Vagina (tissue), 2 donors: ENCODE measurements at regions not wholly inside any gene's neighbourhood (a gene's known extent, or its start where the extent isn't known, plus 50 kb on each side); places are given as distances from the start of the nearest gene placed in this dataset.

ENCODE experiments used
- POLR2A ChIP-seq, 2 donors: fragments of 450-650 bp; IDR thresholded peaks; one replicate each; pipeline ENCODE4 v1.6.1; 2017; ENCODE audit warnings: antibody characterized with exemption in 2 of 2, mild to moderate bottlenecking in 2 of 2, moderate library complexity in 2 of 2
- POLR2AphosphoS5 ChIP-seq, 2 donors: sonication (generic); formaldehyde crosslinking; IDR thresholded peaks; one replicate each; pipeline ENCODE4 v1.9.0; 2017; ENCODE audit warnings: antibody characterized with exemption in 2 of 2, mild to moderate bottlenecking in 2 of 2, low read depth in 1 of 2; ENCODE audit not compliant: insufficient read depth in 1 of 2

DNA sequence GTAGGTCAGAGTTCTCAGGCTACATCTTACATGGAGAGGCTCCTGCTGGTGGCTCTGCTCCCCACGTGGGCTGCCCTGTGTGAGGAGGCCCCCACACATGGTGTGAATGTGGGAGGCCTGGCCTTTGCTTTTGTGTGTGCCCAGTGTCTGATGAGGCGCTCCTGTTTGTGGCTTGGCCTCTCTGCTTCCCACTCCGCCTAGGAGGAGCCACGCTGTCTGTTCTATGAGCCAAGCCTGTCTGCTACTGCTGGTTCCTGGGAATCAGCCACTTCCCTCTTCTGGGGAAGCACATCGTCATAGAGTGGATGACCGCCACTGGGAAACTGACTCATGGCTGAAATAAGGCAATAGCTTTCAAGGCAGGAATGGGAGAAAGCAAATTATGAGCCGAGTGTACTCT lies 87.1 kb downstream of the CYP26A1 start:
- TF ChIP-seq POLR2AphosphoS5 (IDR thresholded peaks at IDR 0.05; ENCODE audit: insufficient read depth in 1 of 2, low read depth in 1 of 2) (no peak), POLR2A (IDR thresholded peaks at IDR 0.05) (no peak)
